ENCODE measurements at regions not wholly inside any gene's neighbourhood (a gene's known extent, or its start where the extent isn't known, plus 50 kb on each side); places are given as distances from the start of the nearest gene placed in this dataset.
A peak's percentile ranks its signal among the peaks of the same experiment; 100 is the strongest.

- Mint-ChIP-seq H3K27me3 (peaks cover 8% of the 10 kb centered on the region), H3K27ac (no peak overlapping the region), H3K36me3 (no peaks in the 10 kb centered on the region), H3K4me1 (no peaks in the 10 kb centered on the region), H3K9me3 (peaks cover 2% of the 10 kb centered on the region), H3K4me3 (no peak overlapping the region)
- no peak for DNase-seq (ENCODE audit: low spot score in 2 of 2)
- no peak for ATAC-seq (ENCODE audit: low read depth)
These were observed 282.9 kb downstream of the PTPRU start for GRCh38 chr1:29519108-29519787.

GRCh38 chr1:29518183-29518835, 282.0 kb downstream of the PTPRU start:
- Mint-ChIP-seq H3K27ac (no peak overlapping the region), H3K36me3 (no peaks in the 10 kb centered on the region), H3K9me3 (peaks cover 2% of the 10 kb centered on the region), H3K4me1 (no peaks in the 10 kb centered on the region), H3K4me3 (no peak overlapping the region), H3K27me3 (peaks cover 8% of the 10 kb centered on the region)
- no peak for DNase-seq (ENCODE audit: low spot score in 2 of 2)
- no peak for ATAC-seq (ENCODE audit: low read depth)

- ATAC-seq (ENCODE audit: low read depth) (no peak), DNase-seq (ENCODE audit: low spot score in 2 of 2) (peak in 1 of 2 donors; percentile 2)
- peaks cover 7% of the 10 kb centered on the region for H3K27me3 Mint-ChIP-seq
- H3K27ac Mint-ChIP-seq = no peak overlapping the region
- H3K36me3 Mint-ChIP-seq = no peaks in the 10 kb centered on the region
- H3K4me1 Mint-ChIP-seq = no peaks in the 10 kb centered on the region
- H3K9me3 Mint-ChIP-seq = peaks cover 2% of the 10 kb centered on the region
- no peak overlapping the region for H3K4me3 Mint-ChIP-seq
These were observed 281.1 kb downstream of the PTPRU start for GRCh38 chr1:29517251-29518086.

- H3K4me3 Mint-ChIP-seq = no peak overlapping the region
- H3K9me3 Mint-ChIP-seq = peaks cover 8% of the 10 kb centered on the region
- no peak overlapping the region for H3K27ac Mint-ChIP-seq
- peaks cover 6% of the 10 kb centered on the region for H3K27me3 Mint-ChIP-seq
- H3K36me3 Mint-ChIP-seq = no peaks in the 10 kb centered on the region
- no peak for ATAC-seq (ENCODE audit: low read depth)
- no peak for DNase-seq (ENCODE audit: low spot score in 2 of 2)
- no peaks in the 10 kb centered on the region for H3K4me1 Mint-ChIP-seq
These were observed 279.9 kb downstream of the PTPRU start for GRCh38 chr1:29516063-29516820.

GRCh38 chr1:29515170-29515955, 279.0 kb downstream of the PTPRU start:
- ATAC-seq (ENCODE audit: low read depth) (no peak), DNase-seq (ENCODE audit: low spot score in 2 of 2) (peak in 1 of 2 donors; percentile 2)
- Mint-ChIP-seq H3K4me1 (no peaks in the 10 kb centered on the region), H3K9me3 (peaks cover 10% of the 10 kb centered on the region), H3K36me3 (no peaks in the 10 kb centered on the region), H3K4me3 (no peak overlapping the region), H3K27ac (no peak overlapping the region), H3K27me3 (peaks cover 6% of the 10 kb centered on the region)

- Mint-ChIP-seq H3K4me1 (no peaks in the 10 kb centered on the region), H3K27me3 (peaks cover 6% of the 10 kb centered on the region)
These were observed 278.2 kb downstream of the PTPRU start for GRCh38 chr1:29514361-29515169.

GRCh38 chr1:29513357-29513756, 277.0 kb downstream of the PTPRU start:
- Mint-ChIP-seq H3K36me3 (no peaks in the 10 kb centered on the region), H3K9me3 (peaks cover 8% of the 10 kb centered on the region), H3K4me3 (no peak overlapping the region), H3K27ac (no peak overlapping the region), H3K27me3 (peaks cover 2% of the 10 kb centered on the region), H3K4me1 (no peaks in the 10 kb centered on the region)
- ATAC-seq (ENCODE audit: low read depth) (no peak), DNase-seq (ENCODE audit: low spot score in 2 of 2) (no peak)

More at GRCh38 chr1:29514361-29515169, 278.2 kb downstream of the PTPRU start:
- ATAC-seq (ENCODE audit: low read depth) (no peak), DNase-seq (ENCODE audit: low spot score in 2 of 2) (no peak)
- Mint-ChIP-seq H3K27ac (no peak overlapping the region), H3K4me3 (no peak overlapping the region), H3K9me3 (peaks cover 10% of the 10 kb centered on the region), H3K36me3 (no peaks in the 10 kb centered on the region)

- Mint-ChIP-seq H3K27ac (no peak overlapping the region), H3K9me3 (peaks cover 8% of the 10 kb centered on the region), H3K4me1 (no peaks in the 10 kb centered on the region), H3K36me3 (no peaks in the 10 kb centered on the region), H3K4me3 (no peak overlapping the region), H3K27me3 (peaks cover 6% of the 10 kb centered on the region)
- ATAC-seq (ENCODE audit: low read depth) (no peak), DNase-seq (ENCODE audit: low spot score in 2 of 2) (no peak)
These were observed 275.1 kb downstream of the PTPRU start for GRCh38 chr1:29511436-29511835.

GRCh38 chr1:29508458-29509107, 272.3 kb downstream of the PTPRU start:
- DNase-seq (ENCODE audit: low spot score in 2 of 2) = no peak
- Mint-ChIP-seq H3K4me1 (no peaks in the 10 kb centered on the region), H3K36me3 (no peaks in the 10 kb centered on the region), H3K4me3 (no peak overlapping the region), H3K9me3 (peaks cover 8% of the 10 kb centered on the region), H3K27me3 (peaks cover 13% of the 10 kb centered on the region), H3K27ac (no peak overlapping the region)
- no peak for ATAC-seq (ENCODE audit: low read depth)

GRCh38 chr1:29506678-29507225, 270.4 kb downstream of the PTPRU start:
- H3K27ac Mint-ChIP-seq = no peak overlapping the region
- peaks cover 4% of the 10 kb centered on the region for H3K9me3 Mint-ChIP-seq
- H3K4me1 Mint-ChIP-seq = no peaks in the 10 kb centered on the region
- peaks cover 17% of the 10 kb centered on the region for H3K27me3 Mint-ChIP-seq
- no peak for ATAC-seq (ENCODE audit: low read depth)
- H3K4me3 Mint-ChIP-seq = no peak overlapping the region
- no peak for DNase-seq (ENCODE audit: low spot score in 2 of 2)
- no peaks in the 10 kb centered on the region for H3K36me3 Mint-ChIP-seq

GRCh38 chr1:29505532-29506220, 269.4 kb downstream of the PTPRU start:
- ATAC-seq (ENCODE audit: low read depth) (no peak), DNase-seq (ENCODE audit: low spot score in 2 of 2) (no peak)
- H3K4me1 Mint-ChIP-seq = no peaks in the 10 kb centered on the region
- peaks cover 2% of the 10 kb centered on the region for H3K9me3 Mint-ChIP-seq
- no peak overlapping the region for H3K4me3 Mint-ChIP-seq
- H3K27ac Mint-ChIP-seq = no peak overlapping the region
- no peaks in the 10 kb centered on the region for H3K36me3 Mint-ChIP-seq
- peaks cover 17% of the 10 kb centered on the region for H3K27me3 Mint-ChIP-seq

Data from memory B cell (primary cell).